ENCODE measurements at regions not wholly inside any gene's neighbourhood (a gene's known extent, or its start where the extent isn't known, plus 50 kb on each side); places are given as distances from the start of the nearest gene placed in this dataset.

GRCh38 chrX:150085881-150086280 is 147.6 kb upstream of the EOLA2 start:
- TF ChIP-seq, protein P1, sequence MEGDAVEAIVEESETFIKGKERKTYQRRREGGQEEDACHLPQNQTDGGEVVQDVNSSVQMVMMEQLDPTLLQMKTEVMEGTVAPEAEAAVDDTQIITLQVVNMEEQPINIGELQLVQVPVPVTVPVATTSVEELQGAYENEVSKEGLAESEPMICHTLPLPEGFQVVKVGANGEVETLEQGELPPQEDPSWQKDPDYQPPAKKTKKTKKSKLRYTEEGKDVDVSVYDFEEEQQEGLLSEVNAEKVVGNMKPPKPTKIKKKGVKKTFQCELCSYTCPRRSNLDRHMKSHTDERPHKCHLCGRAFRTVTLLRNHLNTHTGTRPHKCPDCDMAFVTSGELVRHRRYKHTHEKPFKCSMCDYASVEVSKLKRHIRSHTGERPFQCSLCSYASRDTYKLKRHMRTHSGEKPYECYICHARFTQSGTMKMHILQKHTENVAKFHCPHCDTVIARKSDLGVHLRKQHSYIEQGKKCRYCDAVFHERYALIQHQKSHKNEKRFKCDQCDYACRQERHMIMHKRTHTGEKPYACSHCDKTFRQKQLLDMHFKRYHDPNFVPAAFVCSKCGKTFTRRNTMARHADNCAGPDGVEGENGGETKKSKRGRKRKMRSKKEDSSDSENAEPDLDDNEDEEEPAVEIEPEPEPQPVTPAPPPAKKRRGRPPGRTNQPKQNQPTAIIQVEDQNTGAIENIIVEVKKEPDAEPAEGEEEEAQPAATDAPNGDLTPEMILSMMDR (IDR thresholded peaks at IDR 0.05; ENCODE audit: poor library complexity): no peak
- no peak for TF ChIP-seq EZH2phosphoT487 (IDR thresholded peaks at IDR 0.05; ENCODE audit: low read depth, severe bottlenecking, unreplicated experiment)
